22Rv1 (cell line): ENCODE measurements at regions not wholly inside any gene's neighbourhood (a gene's known extent, or its start where the extent isn't known, plus 50 kb on each side); places are given as distances from the start of the nearest gene placed in this dataset.

Experiments used
- ZFX ChIP-seq: fragments of 450-650 bp; IDR thresholded peaks from 2 replicates; pipeline ENCODE4 v1.6.1; 2017; ENCODE audit warnings: antibody characterized with exemption, borderline replicate concordance
- TF ChIP-seq, protein P1 (sequence below): fragments of 450-650 bp; IDR thresholded peaks from 2 replicates; pipeline ENCODE4 v1.5.1; 2017; ENCODE audit warnings: mild to moderate bottlenecking

- TF ChIP-seq, protein P1, sequence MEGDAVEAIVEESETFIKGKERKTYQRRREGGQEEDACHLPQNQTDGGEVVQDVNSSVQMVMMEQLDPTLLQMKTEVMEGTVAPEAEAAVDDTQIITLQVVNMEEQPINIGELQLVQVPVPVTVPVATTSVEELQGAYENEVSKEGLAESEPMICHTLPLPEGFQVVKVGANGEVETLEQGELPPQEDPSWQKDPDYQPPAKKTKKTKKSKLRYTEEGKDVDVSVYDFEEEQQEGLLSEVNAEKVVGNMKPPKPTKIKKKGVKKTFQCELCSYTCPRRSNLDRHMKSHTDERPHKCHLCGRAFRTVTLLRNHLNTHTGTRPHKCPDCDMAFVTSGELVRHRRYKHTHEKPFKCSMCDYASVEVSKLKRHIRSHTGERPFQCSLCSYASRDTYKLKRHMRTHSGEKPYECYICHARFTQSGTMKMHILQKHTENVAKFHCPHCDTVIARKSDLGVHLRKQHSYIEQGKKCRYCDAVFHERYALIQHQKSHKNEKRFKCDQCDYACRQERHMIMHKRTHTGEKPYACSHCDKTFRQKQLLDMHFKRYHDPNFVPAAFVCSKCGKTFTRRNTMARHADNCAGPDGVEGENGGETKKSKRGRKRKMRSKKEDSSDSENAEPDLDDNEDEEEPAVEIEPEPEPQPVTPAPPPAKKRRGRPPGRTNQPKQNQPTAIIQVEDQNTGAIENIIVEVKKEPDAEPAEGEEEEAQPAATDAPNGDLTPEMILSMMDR: no peak
- no peak for TF ChIP-seq ZFX
Observed at GRCh38 chr1:58949551-58950220, 165.8 kb upstream of the JUN start.
